ENCODE measurements at regions not wholly inside any gene's neighbourhood (a gene's known extent, or its start where the extent isn't known, plus 50 kb on each side); places are given as distances from the start of the nearest gene placed in this dataset.

GRCh38 chr4:174434455-174434854, 87.8 kb downstream of the HPGD start:
- DNase-seq (ENCODE audit: low read depth, low spot score): no peak
- ChIA-PET POLR2A (interaction anchor here (0.7 kb wide), 1 partner anchor 48 kb away, joined by 3 read pairs; no protein-coding TSS in a partner anchor), CTCF (no interaction called here)
- Histone ChIP-seq H3K27ac (ENCODE audit: low read depth, low read length) (no peak overlapping the region), H3K9me3 (ENCODE audit: control insufficient read depth, insufficient read depth, low read length) (no peaks in the 10 kb centered on the region), H3K4me3 (ENCODE audit: low read depth, low read length) (no peak overlapping the region), H3K27me3 (ENCODE audit: control insufficient read depth, insufficient read depth, low read length) (no peaks in the 10 kb centered on the region)
- TF ChIP-seq CTCF (IDR thresholded peaks at IDR 0.05; ENCODE audit: low read depth, low read length): no peak

GRCh38 chr4:174430576-174430975, 91.7 kb downstream of the HPGD start:
- Histone ChIP-seq H3K27ac (ENCODE audit: low read depth, low read length) (no peak overlapping the region), H3K9me3 (ENCODE audit: control insufficient read depth, insufficient read depth, low read length) (no peaks in the 10 kb centered on the region), H3K4me3 (ENCODE audit: low read depth, low read length) (no peak overlapping the region), H3K27me3 (ENCODE audit: control insufficient read depth, insufficient read depth, low read length) (no peaks in the 10 kb centered on the region)
- ChIA-PET CTCF (no interaction called here), POLR2A (no interaction called here)
- no peak for TF ChIP-seq CTCF (IDR thresholded peaks at IDR 0.05; ENCODE audit: low read depth, low read length)
- no peak for DNase-seq (ENCODE audit: low read depth, low spot score)

GRCh38 chr4:174429701-174430410, 92.4 kb downstream of the HPGD start:
- POLR2A ChIA-PET: no interaction called here
- DNase-seq (ENCODE audit: low read depth, low spot score): no peak
- CTCF ChIA-PET: no interaction called here

GRCh38 chr4:174427571-174428140, 94.6 kb downstream of the HPGD start:
- POLR2A ChIA-PET: no interaction called here
- no peaks in the 10 kb centered on the region for H3K9me3 ChIP-seq (ENCODE audit: control insufficient read depth, insufficient read depth, low read length)
- H3K27ac ChIP-seq (ENCODE audit: low read depth, low read length): no peak overlapping the region
- DNase-seq (ENCODE audit: low read depth, low spot score): no peak
- no peak for TF ChIP-seq CTCF (IDR thresholded peaks at IDR 0.05; ENCODE audit: low read depth, low read length)
- no peaks in the 10 kb centered on the region for H3K27me3 ChIP-seq (ENCODE audit: control insufficient read depth, insufficient read depth, low read length)
- H3K4me3 ChIP-seq (ENCODE audit: low read depth, low read length): no peak overlapping the region
- CTCF ChIA-PET: no interaction called here

More at GRCh38 chr4:174429701-174430410, 92.4 kb downstream of the HPGD start:
- no peaks in the 10 kb centered on the region for H3K9me3 ChIP-seq (ENCODE audit: control insufficient read depth, insufficient read depth, low read length)
- H3K27ac ChIP-seq (ENCODE audit: low read depth, low read length): no peak overlapping the region
- no peak for TF ChIP-seq CTCF (IDR thresholded peaks at IDR 0.05; ENCODE audit: low read depth, low read length)
- H3K4me3 ChIP-seq (ENCODE audit: low read depth, low read length): no peak overlapping the region
- no peaks in the 10 kb centered on the region for H3K27me3 ChIP-seq (ENCODE audit: control insufficient read depth, insufficient read depth, low read length)

- ChIA-PET POLR2A (no interaction called here), CTCF (no interaction called here)
- no peaks in the 10 kb centered on the region for H3K27me3 ChIP-seq (ENCODE audit: control insufficient read depth, insufficient read depth, low read length)
Measured at GRCh38 chr4:174425669-174426068, 96.6 kb downstream of the HPGD start.

More at GRCh38 chr4:174425669-174426068, 96.6 kb downstream of the HPGD start:
- no peak for TF ChIP-seq CTCF (IDR thresholded peaks at IDR 0.05; ENCODE audit: low read depth, low read length)
- H3K9me3 ChIP-seq (ENCODE audit: control insufficient read depth, insufficient read depth, low read length): no peaks in the 10 kb centered on the region
- no peak for DNase-seq (ENCODE audit: low read depth, low spot score)
- H3K4me3 ChIP-seq (ENCODE audit: low read depth, low read length): no peak overlapping the region
- H3K27ac ChIP-seq (ENCODE audit: low read depth, low read length): no peak overlapping the region

Measured in AG04450 (cell line).